Esophagus (tissue), 2 donors: ENCODE measurements at regions not wholly inside any gene's neighbourhood (a gene's known extent, or its start where the extent isn't known, plus 50 kb on each side); places are given as distances from the start of the nearest gene placed in this dataset.

Experiments used
- H3K27ac ChIP-seq, 2 donors: one replicate each; pipeline ENCODE4 v1.5.1; 2013; ENCODE audit warnings: low read depth in 2 of 2, mild to moderate bottlenecking in 2 of 2, inconsistent platforms in 1 of 2, low read length in 1 of 2, moderate library complexity in 1 of 2
- H3K27me3 ChIP-seq, 2 donors: one replicate each; pipeline ENCODE4 v1.6.1; 2013; ENCODE audit warnings: low read length in 2 of 2, control low read depth in 1 of 2, mild to moderate bottlenecking in 1 of 2; ENCODE audit not compliant: insufficient read depth in 2 of 2, control insufficient read depth in 1 of 2
- H3K36me3 ChIP-seq, 2 donors: one replicate each; pipeline ENCODE4 v1.6.1; 2013; ENCODE audit warnings: low read length in 1 of 2; ENCODE audit not compliant: control insufficient read depth in 2 of 2, insufficient read depth in 2 of 2
- H3K4me1 ChIP-seq, 2 donors: one replicate each; pipeline ENCODE4 v1.6.1; 2013; ENCODE audit warnings: low read length in 1 of 2; ENCODE audit not compliant: control insufficient read depth in 2 of 2, insufficient read depth in 2 of 2
- H3K4me3 ChIP-seq, 2 donors: one replicate each; pipeline ENCODE4 v1.5.1; 2013; ENCODE audit warnings: low read length in 2 of 2, mild to moderate bottlenecking in 2 of 2, low read depth in 1 of 2, moderate library complexity in 1 of 2
- H3K9me3 ChIP-seq, 2 donors: one replicate each; pipeline ENCODE4 v1.6.1; 2013; ENCODE audit warnings: mild to moderate bottlenecking in 2 of 2, low read depth in 1 of 2, low read length in 1 of 2, moderate library complexity in 1 of 2; ENCODE audit not compliant: control insufficient read depth in 2 of 2, insufficient read depth in 1 of 2
- WGBS, 2 donors: extraction: QIAGEN DNeasy Blood & Tissue Kit; methylation state at CpG; one replicate each; pipeline ENCODE4 v1.1.7; 2013; 5-methylcytosine and 5-hydroxymethylcytosine counted together
- donor health status: healthy with polysubstance abuse.
- donor health status: Bipolar disorder and iron deficiency.

GRCh38 chr2:228701506-228701905 lies 520.0 kb upstream of the SPHKAP start:
- Histone ChIP-seq H3K4me3 (no peak overlapping the region), H3K36me3 (no peaks in the 10 kb centered on the region), H3K4me1 (no peaks in the 10 kb centered on the region), H3K27me3 (no peaks in the 10 kb centered on the region), H3K9me3 (no peaks in the 10 kb centered on the region), H3K27ac (no peak overlapping the region)

DNA sequence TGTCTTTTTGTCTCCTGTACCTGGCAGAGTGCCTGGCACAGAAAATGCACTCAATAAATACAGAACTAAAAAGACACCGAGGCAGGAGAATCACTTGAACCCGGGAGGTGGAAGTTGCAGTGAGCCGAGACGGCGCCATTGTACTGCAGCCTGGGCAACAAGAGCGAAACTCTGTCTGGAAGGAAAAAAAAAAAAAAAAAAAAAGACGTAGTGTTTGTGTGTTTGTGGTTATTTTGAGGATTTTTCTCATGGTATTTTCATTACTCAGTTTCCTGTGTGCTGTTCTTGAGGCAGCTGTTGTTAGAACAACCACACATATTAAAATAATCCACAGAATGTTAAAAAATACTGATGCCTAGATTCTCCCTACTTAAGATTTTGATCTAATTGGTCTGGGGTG lies 519.2 kb upstream of the SPHKAP start:
- no peaks in the 10 kb centered on the region for H3K4me1 ChIP-seq
- 83 to 94% methylated on average over 7 of the region's 7 CpGs for WGBS, 2 donors
- no peak overlapping the region for H3K4me3 ChIP-seq
- H3K36me3 ChIP-seq, result no peaks in the 10 kb centered on the region
- no peaks in the 10 kb centered on the region for H3K27me3 ChIP-seq
- no peak overlapping the region for H3K27ac ChIP-seq
- no peaks in the 10 kb centered on the region for H3K9me3 ChIP-seq

- no peaks in the 10 kb centered on the region for H3K36me3 ChIP-seq
- no peaks in the 10 kb centered on the region for H3K27me3 ChIP-seq
- H3K4me3 ChIP-seq, result no peak overlapping the region
- WGBS, 2 donors, result 92 to 95% methylated on average over 5 of the region's 5 CpGs
- H3K27ac ChIP-seq, result no peak overlapping the region
- no peaks in the 10 kb centered on the region for H3K4me1 ChIP-seq
- H3K9me3 ChIP-seq, result no peaks in the 10 kb centered on the region
Measured at GRCh38 chr2:228699888-228700287, 518.4 kb upstream of the SPHKAP start.

- Histone ChIP-seq H3K4me3 (no peak overlapping the region), H3K36me3 (no peaks in the 10 kb centered on the region), H3K27me3 (no peaks in the 10 kb centered on the region), H3K4me1 (no peaks in the 10 kb centered on the region), H3K9me3 (no peaks in the 10 kb centered on the region), H3K27ac (no peak overlapping the region)
- 59 to 72% methylated on average over 5 of the region's 5 CpGs for WGBS, 2 donors
Measured at GRCh38 chr2:228699400-228699799, 517.9 kb upstream of the SPHKAP start.

- Histone ChIP-seq H3K36me3 (no peaks in the 10 kb centered on the region), H3K27ac (no peak overlapping the region), H3K9me3 (no peaks in the 10 kb centered on the region), H3K4me3 (no peak overlapping the region), H3K4me1 (no peaks in the 10 kb centered on the region), H3K27me3 (no peaks in the 10 kb centered on the region)
- 60 to 67% methylated on average over 3 of the region's 3 CpGs for WGBS, 2 donors
Measured at GRCh38 chr2:228698963-228699362, 517.5 kb upstream of the SPHKAP start.

DNA sequence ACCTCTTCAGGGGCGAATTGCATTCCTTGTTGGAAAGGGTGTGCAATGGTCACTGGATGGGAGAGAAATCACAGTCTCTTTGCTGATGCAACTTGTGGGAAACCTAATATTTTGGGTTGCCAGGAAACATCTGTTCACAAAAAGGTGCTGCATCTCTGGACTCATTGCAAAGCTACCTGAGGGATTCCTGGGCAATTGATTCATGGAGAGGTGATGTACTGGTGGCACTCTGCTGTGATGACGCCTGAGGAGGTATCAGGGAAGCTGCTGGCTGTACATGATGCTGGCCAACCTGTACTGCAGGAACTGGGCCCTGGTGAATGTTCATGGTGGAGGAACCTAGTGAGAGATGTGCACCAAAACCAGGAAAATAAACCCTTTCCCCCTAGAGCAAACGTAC lies 516.0 kb upstream of the SPHKAP start:
- no peaks in the 10 kb centered on the region for H3K4me1 ChIP-seq
- H3K36me3 ChIP-seq, result no peaks in the 10 kb centered on the region
- H3K27me3 ChIP-seq, result no peaks in the 10 kb centered on the region
- no peak overlapping the region for H3K27ac ChIP-seq
- no peaks in the 10 kb centered on the region for H3K9me3 ChIP-seq
- no peak overlapping the region for H3K4me3 ChIP-seq
- WGBS, 2 donors, result 68 to 74% methylated on average over 3 of the region's 3 CpGs

- no peak overlapping the region for H3K4me3 ChIP-seq
- H3K4me1 ChIP-seq, result no peaks in the 10 kb centered on the region
- no peaks in the 10 kb centered on the region for H3K9me3 ChIP-seq
- 77 to 81% methylated on average over 7 of the region's 7 CpGs for WGBS, 2 donors
- no peaks in the 10 kb centered on the region for H3K27me3 ChIP-seq
- H3K27ac ChIP-seq, result no peak overlapping the region
- no peaks in the 10 kb centered on the region for H3K36me3 ChIP-seq
Measured at GRCh38 chr2:228690681-228691080, 509.2 kb upstream of the SPHKAP start.

DNA sequence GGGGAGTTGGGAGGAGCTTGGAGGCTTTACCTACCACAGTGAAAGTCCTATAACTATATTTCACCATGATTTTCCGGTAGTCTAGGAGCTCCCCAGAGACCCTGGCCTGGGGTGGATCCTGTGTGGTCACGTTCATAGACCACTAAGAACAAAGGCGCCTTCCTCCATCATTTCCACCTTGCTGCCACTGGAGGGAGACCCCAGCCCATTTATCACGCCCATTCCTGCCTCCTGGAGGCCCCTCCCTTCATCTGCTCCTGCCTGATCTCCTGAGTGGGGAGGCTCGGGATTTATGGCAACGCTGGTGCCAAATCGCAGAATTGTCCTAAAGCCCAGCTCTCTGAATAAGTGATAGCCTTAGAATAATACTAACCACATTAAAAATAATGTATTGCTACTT lies 507.6 kb upstream of the SPHKAP start:
- Histone ChIP-seq H3K36me3 (no peaks in the 10 kb centered on the region), H3K4me1 (no peaks in the 10 kb centered on the region), H3K9me3 (no peaks in the 10 kb centered on the region), H3K4me3 (no peak overlapping the region), H3K27me3 (no peaks in the 10 kb centered on the region), H3K27ac (no peak overlapping the region)
- WGBS, 2 donors, result 33 to 38% methylated on average over 7 of the region's 7 CpGs

- no peaks in the 10 kb centered on the region for H3K9me3 ChIP-seq
- no peak overlapping the region for H3K27ac ChIP-seq
- no peaks in the 10 kb centered on the region for H3K27me3 ChIP-seq
- 72% methylated on average over 5 of the region's 5 CpGs for WGBS, 2 donors
- H3K4me1 ChIP-seq, result no peaks in the 10 kb centered on the region
- H3K36me3 ChIP-seq, result no peaks in the 10 kb centered on the region
- no peak overlapping the region for H3K4me3 ChIP-seq
Measured at GRCh38 chr2:228688007-228688645, 506.6 kb upstream of the SPHKAP start.

DNA sequence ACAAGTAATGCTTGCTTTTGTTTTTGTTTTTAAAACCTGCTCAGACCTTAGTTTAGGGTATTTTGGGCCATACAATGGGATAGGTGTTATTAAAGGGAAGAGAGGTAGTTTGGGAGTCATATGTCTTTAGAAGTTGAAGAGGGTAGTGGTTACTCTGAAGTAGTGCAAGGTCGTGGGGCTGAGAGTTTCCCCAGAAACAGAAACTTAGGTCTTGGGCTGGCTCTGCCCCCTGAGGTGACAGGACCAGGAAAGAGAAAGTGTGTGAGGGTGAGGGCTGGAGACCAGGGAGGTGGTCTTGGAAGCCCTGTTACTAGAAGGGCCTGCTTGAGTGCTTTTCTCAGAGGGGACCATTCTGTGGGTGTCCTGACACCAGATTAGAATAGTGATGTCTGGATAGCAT lies 500.5 kb upstream of the SPHKAP start:
- Histone ChIP-seq H3K27ac (no peak overlapping the region), H3K9me3 (no peaks in the 10 kb centered on the region), H3K4me3 (no peak overlapping the region), H3K36me3 (no peaks in the 10 kb centered on the region), H3K27me3 (no peaks in the 10 kb centered on the region), H3K4me1 (no peaks in the 10 kb centered on the region)
- 19 to 40% methylated on average over 1 of the region's 1 CpG for WGBS, 2 donors
